PC-9 (cell line): ENCODE measurements at regions not wholly inside any gene's neighbourhood (a gene's known extent, or its start where the extent isn't known, plus 50 kb on each side); places are given as distances from the start of the nearest gene placed in this dataset.

Source experiments
- CTCF ChIP-seq: fragments of 200-600 bp; sonication (generic); conservative IDR thresholded peaks from 2 replicates; pipeline ENCODE4 v1.6.1; 2017; ENCODE audit warnings: mixed run types, antibody characterized with exemption, mild to moderate bottlenecking, moderate library complexity
- EZH2 ChIP-seq: fragments of 200-600 bp; sonication (generic); IDR thresholded peaks from 2 replicates; pipeline ENCODE4 v1.8.0; 2017; ENCODE audit warnings: antibody characterized with exemption, low read depth

- TF ChIP-seq CTCF (no peak), EZH2 (no peak)
These were observed 88.6 kb downstream of the ERMARD start for GRCh38 chr6:169839898-169840631.
